Prostate gland (tissue), 2 donors: ENCODE measurements at regions not wholly inside any gene's neighbourhood (a gene's known extent, or its start where the extent isn't known, plus 50 kb on each side); places are given as distances from the start of the nearest gene placed in this dataset.

ENCODE experiments used
- DNase-seq: peaks from one replicate; pipeline ENCODE4 v3.0.0-alpha.2; 2019; ENCODE audit warnings: low spot score
- H3K27ac ChIP-seq, 2 donors: fragments of 200-600 bp; sonication (generic); 2 replicates each; pipeline ENCODE4 v1.5.1; 2017 to 2019
- H3K27me3 ChIP-seq: fragments of 200-600 bp; sonication (generic); replicated peaks from 2 replicates; pipeline ENCODE4 v1.5.1; 2019; ENCODE audit not compliant: insufficient read depth
- H3K36me3 ChIP-seq, 2 donors: fragments of 200-600 bp; sonication (generic); 1 replicate in 1 of 2; 2 replicates in 1 of 2; pipeline versions ENCODE4 v1.5.1 to v1.8.1; 2017 to 2019
- H3K4me1 ChIP-seq: fragments of 200-600 bp; sonication (generic); replicated peaks from 2 replicates; pipeline ENCODE4 v1.5.1; 2019
- H3K4me3 ChIP-seq, 2 donors: fragments of 200-600 bp; sonication (generic); 2 replicates each; pipeline ENCODE4 v1.5.1; 2017 to 2019
- H3K9me3 ChIP-seq: fragments of 200-600 bp; sonication (generic); 2 replicates; pipeline ENCODE4 v1.5.1; 2017
- CTCF ChIP-seq, 4 experiments: fragments of 200-600 bp in 2 of 4; fragments of 450-650 bp in 2 of 4; sonication (generic) in 2 of 4; IDR thresholded peaks; 1 replicate in 3 of 4; 2 replicates in 1 of 4; pipeline ENCODE4 v1.5.1; 2016 to 2019; ENCODE audit warnings: antibody characterized with exemption in 4 of 4, mild to moderate bottlenecking in 2 of 4, moderate library complexity in 2 of 4
- POLR2A ChIP-seq: fragments of 450-650 bp; IDR thresholded peaks from one replicate; pipeline ENCODE4 v1.6.1; 2016; ENCODE audit warnings: antibody characterized with exemption, mild to moderate bottlenecking
- POLR2AphosphoS5 ChIP-seq: sonication (generic); formaldehyde crosslinking; IDR thresholded peaks from one replicate; pipeline ENCODE4 v1.6.1; 2017; ENCODE audit warnings: antibody characterized with exemption
- WGBS: methylation state at CpG from one replicate; pipeline ENCODE4 v1.1.5; 2018; 5-methylcytosine and 5-hydroxymethylcytosine counted together
- intact Hi-C: fragments of 100-400 bp; cut with DNase I; formaldehyde crosslinking; loops from one replicate; pipeline ENCODE4 v1.14.2; 2022

GRCh38 chr2:104043864-104044263 lies 810.1 kb upstream of the POU3F3 start:
- WGBS: 55% methylated on average over 8 of the region's 8 CpGs
- Histone ChIP-seq H3K4me1 (no peaks in the 10 kb centered on the region), H3K27ac (no peak overlapping the region), H3K27me3 (no peaks in the 10 kb centered on the region), H3K9me3 (no peaks in the 10 kb centered on the region), H3K36me3 (no peaks in the 10 kb centered on the region), H3K4me3 (no peak overlapping the region)
- no peak for TF ChIP-seq CTCF (IDR thresholded peaks at IDR 0.05)
- TF ChIP-seq POLR2AphosphoS5: no peak
- no peak for TF ChIP-seq POLR2A
- intact Hi-C loops: no loop called here
- no peak for DNase-seq

- TF ChIP-seq POLR2A: no peak
- no peak for TF ChIP-seq CTCF (IDR thresholded peaks at IDR 0.05)
- no peak for TF ChIP-seq POLR2AphosphoS5
- Histone ChIP-seq H3K4me3 (no peak overlapping the region), H3K27ac (no peak overlapping the region), H3K27me3 (no peaks in the 10 kb centered on the region), H3K4me1 (no peaks in the 10 kb centered on the region), H3K9me3 (no peaks in the 10 kb centered on the region), H3K36me3 (no peaks in the 10 kb centered on the region)
- DNase-seq: no peak
- 92% methylated on average over 5 of the region's 5 CpGs for WGBS
- intact Hi-C loops: no loop called here
Measured at GRCh38 chr2:104045071-104045470, 808.8 kb upstream of the POU3F3 start.

- intact Hi-C loops: no loop called here
- TF ChIP-seq POLR2AphosphoS5: no peak
- no peak for TF ChIP-seq POLR2A
- TF ChIP-seq CTCF (IDR thresholded peaks at IDR 0.05): no peak
- Histone ChIP-seq H3K9me3 (no peaks in the 10 kb centered on the region), H3K4me3 (no peak overlapping the region), H3K36me3 (no peaks in the 10 kb centered on the region), H3K4me1 (no peaks in the 10 kb centered on the region), H3K27me3 (no peaks in the 10 kb centered on the region), H3K27ac (no peak overlapping the region)
- 62% methylated on average over 2 of the region's 2 CpGs for WGBS
- no peak for DNase-seq
Measured at GRCh38 chr2:104046466-104046865, 807.4 kb upstream of the POU3F3 start.

GRCh38 chr2:104047516-104047915 lies 806.4 kb upstream of the POU3F3 start:
- H3K27me3 ChIP-seq: no peaks in the 10 kb centered on the region
- WGBS: 84% methylated on average over 10 of the region's 10 CpGs
- no peaks in the 10 kb centered on the region for H3K4me1 ChIP-seq
- H3K4me3 ChIP-seq: no peak overlapping the region
- no peak overlapping the region for H3K27ac ChIP-seq
- H3K36me3 ChIP-seq: no peaks in the 10 kb centered on the region
- no peaks in the 10 kb centered on the region for H3K9me3 ChIP-seq
- DNase-seq: no peak
- TF ChIP-seq CTCF (IDR thresholded peaks at IDR 0.05) (no peak), POLR2A (no peak), POLR2AphosphoS5 (no peak)
- intact Hi-C loops: no loop called here

GRCh38 chr2:104049438-104049837 lies 804.5 kb upstream of the POU3F3 start:
- WGBS: 62% methylated on average over 4 of the region's 4 CpGs
- no peaks in the 10 kb centered on the region for H3K36me3 ChIP-seq
- H3K4me3 ChIP-seq: no peak overlapping the region
- H3K4me1 ChIP-seq: no peaks in the 10 kb centered on the region
- TF ChIP-seq CTCF (IDR thresholded peaks at IDR 0.05): no peak
- no peak for TF ChIP-seq POLR2AphosphoS5
- no peak for TF ChIP-seq POLR2A
- no peak for DNase-seq
- no peak overlapping the region for H3K27ac ChIP-seq
- no peaks in the 10 kb centered on the region for H3K9me3 ChIP-seq
- H3K27me3 ChIP-seq: no peaks in the 10 kb centered on the region
- intact Hi-C loops: no loop called here
